ENCODE measurements at regions not wholly inside any gene's neighbourhood (a gene's known extent, or its start where the extent isn't known, plus 50 kb on each side); places are given as distances from the start of the nearest gene placed in this dataset.
A peak's percentile ranks its signal among the peaks of the same experiment; 100 is the strongest.

- DNase-seq (ENCODE audit: low spot score), result no peak
Observed at GRCh38 chrX:146144039-146144438, 326.4 kb downstream of the SLITRK2 start.

DNA sequence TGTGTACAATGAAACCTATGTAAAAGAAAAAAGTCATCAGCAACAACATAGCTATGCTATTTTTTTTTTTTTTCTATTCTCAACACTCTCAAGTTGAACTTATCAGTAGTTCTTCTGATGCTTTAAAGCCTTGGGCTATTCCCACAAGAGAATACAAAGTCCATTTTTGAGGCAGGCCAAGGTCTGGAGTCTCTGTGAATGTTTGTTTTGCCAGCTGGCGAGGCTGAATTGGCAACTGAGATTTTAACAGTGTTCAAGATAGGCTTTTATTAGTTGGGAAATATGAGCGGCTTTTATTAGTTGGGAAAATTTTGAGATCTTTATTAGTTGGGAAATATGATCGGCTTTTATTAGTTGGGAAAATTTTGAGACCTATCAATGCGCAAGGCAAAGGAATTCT is 336.6 kb downstream of the SLITRK2 start:
- no peak for DNase-seq (ENCODE audit: low spot score)

DNA sequence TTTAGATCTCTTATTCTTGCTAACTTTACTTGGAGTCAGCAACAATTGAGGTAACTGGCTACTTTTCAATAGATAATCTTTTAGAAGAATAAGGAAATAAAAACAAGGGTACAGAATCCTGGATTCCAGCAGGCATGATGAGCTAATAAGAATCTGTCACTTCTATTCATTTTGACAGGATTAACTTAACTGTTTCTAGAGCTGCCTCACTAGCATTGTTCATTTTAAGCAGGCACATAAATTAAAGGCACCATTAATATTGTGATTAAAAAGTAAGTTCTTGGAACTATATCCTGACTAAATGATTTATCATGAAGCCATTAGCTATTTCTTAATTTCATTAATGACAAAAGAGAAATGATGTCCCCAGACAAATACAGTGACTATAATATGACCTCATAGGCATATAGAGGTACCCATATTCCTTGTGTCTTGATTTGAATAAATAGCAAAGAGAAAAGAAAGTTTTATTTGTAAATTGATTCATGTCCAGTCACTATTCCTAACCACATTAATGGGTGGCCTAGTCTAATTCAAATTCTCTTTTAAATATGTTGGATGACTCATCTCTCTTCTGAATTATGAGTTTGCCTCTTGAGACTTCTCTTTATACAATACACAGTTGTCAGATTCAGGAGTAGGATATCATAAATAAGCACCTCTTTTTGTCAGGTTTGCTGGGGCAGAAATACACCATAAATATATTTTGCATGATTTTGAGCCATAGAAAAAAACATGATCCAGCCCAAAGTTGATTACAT is 343.0 kb downstream of the SLITRK2 start:
- DNase-seq (ENCODE audit: low spot score), result no peak

- no peak for DNase-seq (ENCODE audit: low spot score)
Observed at GRCh38 chrX:146173742-146174141, 356.1 kb downstream of the SLITRK2 start.

GRCh38 chrX:146181858-146182257 is 364.2 kb downstream of the SLITRK2 start:
- no peak for DNase-seq (ENCODE audit: low spot score)

DNA sequence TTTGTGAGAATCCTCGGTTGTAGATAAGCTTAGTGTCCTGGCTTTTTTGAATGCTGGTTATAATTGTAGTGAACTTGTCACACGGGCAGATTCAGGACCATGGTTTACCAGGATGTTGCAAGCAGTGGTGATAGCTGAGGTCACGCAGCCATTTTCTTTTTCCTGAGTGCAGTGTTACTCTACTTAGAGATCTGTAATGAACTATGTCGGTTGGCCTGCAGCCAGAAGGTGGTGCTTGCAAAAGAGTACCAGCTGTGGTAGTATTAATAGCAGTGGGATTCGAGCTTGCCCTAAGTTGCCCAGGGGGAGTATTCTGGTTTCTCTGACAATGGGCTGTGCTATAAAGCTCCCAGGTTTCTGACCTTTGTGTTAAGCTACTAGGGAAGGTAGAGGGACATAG is 368.9 kb downstream of the SLITRK2 start:
- DNase-seq (ENCODE audit: low spot score), result no peak

DNA sequence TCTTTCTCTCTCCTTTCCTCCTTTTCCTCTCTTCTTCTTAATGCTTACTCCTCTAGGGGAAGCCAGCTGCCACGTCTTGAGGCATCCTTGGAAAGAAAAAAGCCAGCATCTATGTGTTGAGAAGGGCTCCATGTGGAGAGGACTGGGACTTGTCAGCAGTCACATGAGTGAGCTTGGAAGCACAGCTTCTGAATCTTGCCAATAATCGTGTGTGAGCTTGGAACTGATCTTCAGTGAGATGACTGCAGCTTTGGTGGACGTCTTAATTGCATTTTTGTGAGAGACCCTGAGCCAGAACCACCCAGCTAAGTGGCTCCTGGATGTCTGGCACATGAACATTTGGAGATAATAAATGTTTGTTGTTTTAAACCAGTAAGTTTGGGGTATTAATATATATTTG is 371.7 kb downstream of the SLITRK2 start:
- peak; percentile 3 for DNase-seq (ENCODE audit: low spot score)

- DNase-seq (ENCODE audit: low spot score), result no peak
Observed at GRCh38 chrX:146208821-146209220, 391.2 kb downstream of the SLITRK2 start.

DNA sequence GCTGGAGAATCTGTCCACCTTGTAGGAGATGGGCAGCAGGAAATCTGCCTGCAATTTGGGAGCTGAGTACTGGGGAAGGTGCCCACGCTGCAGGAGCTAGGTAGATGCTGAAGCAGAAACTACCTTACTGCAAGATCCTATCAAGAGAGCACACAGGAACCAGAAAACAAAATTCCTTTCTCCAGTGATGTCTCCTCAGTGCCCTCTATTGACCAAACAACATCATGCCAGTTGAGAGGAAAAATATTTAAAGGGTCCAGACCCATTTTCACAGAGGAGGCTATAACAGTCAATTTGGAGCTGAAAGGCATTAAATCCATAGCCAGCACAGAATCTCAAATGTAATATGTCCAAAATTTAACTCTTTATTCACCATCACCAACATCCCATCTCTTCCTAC is 406.8 kb downstream of the SLITRK2 start:
- no peak for DNase-seq (ENCODE audit: low spot score)

DNA sequence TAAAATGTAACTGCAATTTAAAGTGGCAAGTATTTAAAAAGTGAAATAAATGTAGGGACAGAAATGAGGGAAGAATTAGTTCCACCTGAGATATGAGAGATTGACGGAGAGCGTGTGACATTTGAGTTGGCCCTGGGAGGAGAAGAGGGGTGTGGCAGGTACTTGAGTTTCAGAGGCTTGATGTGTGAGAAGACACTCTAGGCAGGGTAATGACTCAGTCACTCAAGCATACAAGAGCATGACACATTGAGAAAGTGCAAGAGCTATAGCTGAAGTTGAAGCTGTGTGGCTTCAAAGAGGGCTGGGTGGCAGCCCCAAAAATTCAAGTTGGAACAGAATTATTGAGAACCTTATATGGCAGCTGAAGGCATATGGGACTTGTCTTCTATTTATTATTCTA is 420.5 kb downstream of the SLITRK2 start:
- DNase-seq (ENCODE audit: low spot score), result no peak

DNA sequence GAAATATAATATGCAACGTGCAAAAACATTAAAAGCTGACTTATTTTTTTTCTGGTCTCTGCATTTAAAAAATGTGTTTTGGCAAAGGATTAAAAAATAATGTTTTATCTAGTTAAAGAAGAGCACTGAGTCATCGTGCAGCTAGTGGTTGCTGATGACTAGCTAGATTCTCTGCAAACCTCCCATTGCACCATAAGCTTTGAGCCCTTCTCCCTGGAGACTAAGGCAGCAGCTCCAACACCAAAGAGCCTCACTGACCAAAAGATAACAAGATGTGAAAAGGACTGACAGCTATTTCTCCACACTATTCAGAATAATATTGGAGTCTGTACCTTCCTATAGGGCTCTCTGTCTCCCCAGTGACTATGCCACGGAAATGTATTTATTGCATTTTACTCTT is 424.3 kb downstream of the SLITRK2 start:
- no peak for DNase-seq (ENCODE audit: low spot score)

DNA sequence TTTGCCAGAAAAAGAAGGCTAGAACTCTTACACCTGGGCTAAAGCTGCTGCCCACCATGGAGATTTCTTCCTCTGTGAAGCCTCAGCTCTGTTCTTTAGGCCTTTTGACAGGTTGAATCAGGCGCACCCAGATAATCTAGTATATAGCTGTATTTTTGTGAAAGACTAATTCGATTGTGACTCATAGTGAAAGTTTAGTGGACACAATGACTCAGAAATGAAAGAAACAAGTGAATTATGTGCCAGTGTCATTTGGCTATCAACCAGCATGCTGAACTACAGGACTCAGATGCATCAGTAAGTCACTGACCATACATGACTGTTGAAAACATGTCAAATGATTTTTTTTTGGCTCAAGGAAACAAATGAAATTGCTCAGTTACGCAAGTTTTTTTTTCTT is 425.4 kb downstream of the SLITRK2 start:
- no peak for DNase-seq (ENCODE audit: low spot score)

- no peak for DNase-seq (ENCODE audit: low spot score)
Observed at GRCh38 chrX:146259207-146259606, 441.6 kb downstream of the SLITRK2 start.

GRCh38 chrX:146264763-146265375 is 447.2 kb downstream of the SLITRK2 start:
- DNase-seq (ENCODE audit: low spot score), result peak; percentile 4

- peak; percentile 6 for DNase-seq (ENCODE audit: low spot score)
Observed at GRCh38 chrX:146278381-146278780, 460.8 kb downstream of the SLITRK2 start.

Measured in Ammon's horn (tissue), 1 donor.